ENCODE measurements at regions not wholly inside any gene's neighbourhood (a gene's known extent, or its start where the extent isn't known, plus 50 kb on each side); places are given as distances from the start of the nearest gene placed in this dataset.

DNA sequence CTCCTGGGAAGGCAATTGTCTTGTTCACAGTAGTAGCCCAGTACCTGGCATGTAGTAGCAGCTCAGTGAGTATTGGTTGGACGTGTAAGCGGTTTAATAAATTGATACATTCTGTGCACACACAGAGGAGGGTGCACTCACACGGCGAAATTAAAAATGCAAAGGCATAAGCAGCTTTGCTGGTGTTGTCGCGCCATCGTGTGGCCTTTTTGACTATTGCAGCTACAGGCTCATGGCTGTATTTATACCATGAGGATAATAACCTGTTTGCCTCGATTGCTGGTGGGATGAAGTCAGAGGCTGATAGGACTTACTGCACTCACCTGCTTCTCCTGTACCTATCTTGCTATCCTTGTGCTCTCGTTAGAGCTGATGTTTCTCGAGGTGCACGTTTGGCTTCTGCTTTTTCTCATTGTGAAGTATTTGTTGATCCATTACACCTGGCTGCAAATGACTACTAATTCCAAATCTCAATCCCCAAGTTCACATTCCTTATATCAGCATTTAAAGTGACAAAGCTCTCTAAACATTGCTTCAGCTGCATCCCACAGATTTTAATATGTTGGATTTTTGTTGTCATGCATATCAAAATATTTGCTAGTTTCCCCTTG, 61.5 kb downstream of the TBXT start:
- H3K36me3 ChIP-seq = no peaks in the 10 kb centered on the region
- DNase-seq = peak; percentile 50
- no peaks in the 10 kb centered on the region for H3K27me3 ChIP-seq
- H3K4me3 ChIP-seq = no peak overlapping the region
- peaks cover 1% of the 10 kb centered on the region for H3K9me3 ChIP-seq

DNA sequence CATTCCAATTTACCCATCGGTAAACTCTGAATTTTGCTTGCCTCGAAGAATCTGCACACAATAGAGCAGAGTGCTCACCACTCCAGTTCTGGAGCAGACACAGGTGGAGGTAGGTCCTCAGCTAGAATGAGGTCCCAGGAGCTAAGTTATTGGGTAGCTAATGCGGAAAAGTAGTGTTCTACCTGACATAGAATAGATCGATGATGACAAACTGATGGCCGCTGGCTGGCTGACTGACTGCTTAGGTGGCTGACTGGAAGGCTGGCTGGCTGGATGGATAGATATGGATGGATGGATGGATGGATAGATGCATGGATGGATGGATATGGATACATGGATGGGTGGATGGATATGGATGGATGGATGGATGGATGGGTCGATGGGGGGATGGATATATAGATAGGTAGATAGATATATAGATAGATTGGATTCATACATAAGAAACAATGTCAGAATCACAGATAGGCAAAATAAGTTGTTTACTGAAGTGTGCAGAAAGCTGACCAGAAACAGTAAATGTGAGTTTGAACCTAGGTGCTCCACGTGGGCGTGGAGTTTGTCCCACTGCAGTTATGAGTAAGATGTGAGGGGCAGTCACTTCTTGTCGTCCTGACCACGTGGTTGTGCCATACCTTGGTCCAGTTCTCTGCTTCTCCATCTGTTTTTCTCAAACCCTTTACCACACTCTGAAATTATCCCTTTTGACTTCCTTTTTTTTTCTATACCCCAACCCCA, 62.1 kb downstream of the TBXT start:
- Histone ChIP-seq H3K36me3 (no peaks in the 10 kb centered on the region), H3K27me3 (no peaks in the 10 kb centered on the region), H3K9me3 (peaks cover 1% of the 10 kb centered on the region), H3K4me3 (no peak overlapping the region)
- no peak for DNase-seq

DNA sequence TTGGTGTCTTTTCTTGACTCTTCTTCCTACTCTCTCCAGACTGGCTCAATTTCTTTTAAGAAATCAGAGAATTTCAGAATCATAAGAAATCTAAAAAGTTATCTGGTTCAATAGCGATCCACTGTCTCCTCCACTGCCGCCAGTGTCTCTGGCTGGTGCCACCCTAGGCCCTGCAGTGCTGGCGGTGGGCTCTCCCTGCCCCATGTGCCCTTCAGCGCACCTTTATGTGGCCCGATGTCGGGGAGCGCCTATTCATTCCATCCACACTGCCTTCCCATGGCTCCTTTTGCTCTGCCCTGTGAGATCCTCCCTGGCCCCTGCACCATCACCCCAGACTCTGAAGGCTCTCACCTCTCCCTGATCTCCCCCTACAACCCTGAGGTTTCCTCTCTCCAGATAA, 62.8 kb downstream of the TBXT start:
- H3K27me3 ChIP-seq = no peaks in the 10 kb centered on the region
- peaks cover 1% of the 10 kb centered on the region for H3K9me3 ChIP-seq
- DNase-seq = no peak
- H3K4me3 ChIP-seq = no peak overlapping the region
- H3K36me3 ChIP-seq = no peaks in the 10 kb centered on the region

DNA sequence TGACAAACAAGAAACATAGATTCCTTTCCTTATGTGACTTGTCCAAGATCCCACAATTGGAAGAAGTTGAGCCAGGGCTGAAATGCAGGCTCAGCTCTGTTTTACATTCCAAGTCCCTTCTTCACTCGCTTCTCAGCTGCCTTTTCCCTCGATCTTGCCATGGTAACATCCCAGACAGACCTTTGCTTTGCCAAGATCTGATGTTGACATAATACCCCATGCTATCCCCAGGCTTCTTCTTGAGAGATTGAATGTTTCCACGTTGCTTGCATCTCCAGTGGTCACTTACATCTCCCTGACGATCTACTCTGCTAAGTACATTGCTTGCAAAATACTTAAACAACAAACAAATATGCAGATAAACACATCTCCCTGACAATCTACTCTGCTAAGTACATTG, 63.5 kb downstream of the TBXT start:
- no peak overlapping the region for H3K4me3 ChIP-seq
- DNase-seq = no peak
- H3K36me3 ChIP-seq = no peaks in the 10 kb centered on the region
- peaks cover 1% of the 10 kb centered on the region for H3K9me3 ChIP-seq
- H3K27me3 ChIP-seq = no peaks in the 10 kb centered on the region

DNA sequence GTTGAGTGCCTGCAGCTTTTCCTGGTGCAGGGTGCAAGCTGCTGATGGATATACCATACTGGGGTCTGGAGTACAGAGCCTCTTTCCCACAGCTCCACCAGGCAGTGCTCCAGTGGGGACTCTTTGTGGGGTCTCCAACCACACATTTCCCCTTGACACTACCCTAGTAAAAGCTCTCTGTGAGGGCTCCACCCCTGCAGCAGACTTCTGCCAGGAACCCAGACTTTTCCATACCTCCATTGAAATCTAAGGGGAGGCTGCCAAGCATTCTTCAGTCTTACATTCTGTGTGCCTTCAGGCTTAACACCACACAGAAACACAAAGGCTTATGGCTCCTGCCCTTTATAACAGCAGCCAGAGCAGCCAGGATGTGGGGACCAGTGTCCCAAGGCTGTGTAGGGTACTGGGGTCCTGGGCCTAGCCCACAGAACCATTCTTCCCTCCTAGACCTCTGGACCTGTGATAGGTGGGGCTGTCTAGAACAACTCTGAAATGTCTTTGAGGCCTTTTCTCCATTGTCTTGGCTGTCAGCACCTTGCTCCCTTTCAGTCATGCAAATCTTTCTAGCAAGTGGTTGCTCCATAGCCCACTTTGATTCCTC, 65.7 kb downstream of the TBXT start:
- DNase-seq = no peak
- no peak overlapping the region for H3K4me3 ChIP-seq
- peaks cover 1% of the 10 kb centered on the region; the same call in 1 of the 2 replicates for H3K9me3 ChIP-seq

DNA sequence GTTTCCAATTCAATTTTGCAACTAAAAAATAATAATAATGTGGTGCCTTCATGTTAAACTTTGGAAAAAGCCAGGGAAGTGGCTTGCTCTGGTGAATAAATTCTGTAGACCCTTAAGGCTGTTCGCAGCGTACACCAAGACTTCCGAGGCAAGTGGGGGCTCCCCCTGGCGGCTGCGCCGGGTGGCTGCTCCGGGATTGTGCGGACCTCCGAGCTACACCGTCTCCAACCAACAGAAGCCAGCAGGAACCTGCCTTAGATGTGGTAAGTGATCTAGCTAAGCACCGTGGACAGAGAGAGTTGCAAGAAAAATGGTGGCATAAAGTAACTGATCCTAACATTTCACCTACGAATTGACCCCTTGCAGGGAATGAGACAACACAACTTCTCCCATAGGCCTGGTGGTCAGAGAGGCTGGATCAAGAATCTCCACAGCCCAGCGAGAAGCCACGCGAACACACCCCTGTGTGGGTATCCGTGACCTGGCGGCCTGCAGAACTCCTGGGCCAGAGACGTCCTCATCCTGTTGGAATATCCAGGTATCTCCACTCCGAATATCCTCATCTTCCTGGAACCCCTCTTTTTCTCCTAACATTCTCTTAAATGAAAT, 69.6 kb downstream of the TBXT start:
- peak overlapping the region; percentile 42 for H3K4me3 ChIP-seq
- no peaks in the 10 kb centered on the region for H3K36me3 ChIP-seq
- no peaks in the 10 kb centered on the region for H3K27me3 ChIP-seq
- peak; percentile 68 for DNase-seq
- H3K9me3 ChIP-seq = peaks cover 1% of the 10 kb centered on the region; the same call in 1 of the 2 replicates

More for the DNA sequence above, 65.7 kb downstream of the TBXT start:
- no peaks in the 10 kb centered on the region for H3K27me3 ChIP-seq
- no peaks in the 10 kb centered on the region for H3K36me3 ChIP-seq

DNA sequence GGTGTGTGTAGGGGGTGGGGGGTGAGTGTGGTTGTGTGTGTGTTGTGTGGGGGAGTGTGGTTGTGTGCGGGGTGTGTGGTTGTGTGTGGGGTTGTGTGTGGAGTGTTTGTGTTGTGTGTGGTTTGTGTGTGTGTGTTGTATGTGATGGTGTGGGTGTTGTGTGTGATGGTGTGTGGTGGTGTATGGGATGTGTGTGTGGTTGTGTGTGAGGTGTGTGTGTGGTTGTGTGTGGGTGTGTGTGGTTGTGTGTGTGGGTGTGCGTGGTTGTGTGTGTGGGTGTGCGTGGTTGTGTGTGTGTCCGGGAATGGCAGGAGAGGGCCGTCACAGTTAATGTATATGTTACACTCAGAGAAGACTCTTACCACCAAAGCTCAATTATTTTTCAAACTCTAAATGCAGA, 79.8 kb downstream of the TBXT start:
- H3K9me3 ChIP-seq = no peaks in the 10 kb centered on the region
- H3K4me3 ChIP-seq = no peak overlapping the region
- no peaks in the 10 kb centered on the region for H3K27me3 ChIP-seq
- no peak for DNase-seq
- no peaks in the 10 kb centered on the region for H3K36me3 ChIP-seq

DNA sequence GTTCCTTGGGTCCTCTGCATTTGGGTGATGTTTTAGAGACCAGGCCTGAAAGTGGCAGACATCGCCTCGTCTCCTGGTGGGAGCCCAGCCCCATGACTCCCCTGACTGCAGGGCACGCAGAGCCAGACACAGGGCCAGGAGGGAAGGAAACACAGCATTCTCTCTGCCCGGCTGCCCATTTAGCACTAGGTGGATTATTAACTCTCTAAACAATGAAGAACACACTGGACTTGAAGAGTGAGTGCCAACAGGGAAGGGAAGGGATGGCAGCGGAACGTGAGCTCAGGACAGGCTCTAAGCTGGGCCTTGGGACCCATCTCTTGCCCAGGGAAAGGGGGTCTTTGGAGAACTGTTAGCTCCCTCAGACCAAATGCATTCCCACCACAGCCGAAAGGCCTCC, 80.4 kb downstream of the TBXT start:
- DNase-seq = no peak
- H3K9me3 ChIP-seq = no peaks in the 10 kb centered on the region
- H3K27me3 ChIP-seq = no peaks in the 10 kb centered on the region
- H3K36me3 ChIP-seq = no peaks in the 10 kb centered on the region
- no peak overlapping the region for H3K4me3 ChIP-seq

DNA sequence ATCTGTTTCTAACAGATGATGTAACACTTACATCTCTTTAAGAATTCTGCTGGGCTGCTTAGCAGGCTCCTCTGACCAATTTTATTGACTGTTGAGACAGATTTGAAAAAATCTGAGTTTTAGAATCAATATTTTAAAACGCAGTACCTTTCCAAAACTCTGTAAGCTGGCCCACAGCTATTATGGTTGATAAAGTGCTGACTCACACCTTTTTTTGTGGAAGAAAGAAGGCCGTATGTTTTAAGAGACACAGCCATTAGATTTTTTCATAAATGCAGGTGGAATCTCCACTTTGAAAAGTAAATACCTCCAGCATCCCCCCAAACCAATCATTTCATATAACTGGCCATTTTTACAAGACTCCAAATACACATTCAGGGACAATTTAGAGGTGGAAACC, 82.2 kb downstream of the TBXT start:
- Histone ChIP-seq H3K27me3 (no peaks in the 10 kb centered on the region), H3K9me3 (no peaks in the 10 kb centered on the region), H3K4me3 (no peak overlapping the region), H3K36me3 (no peaks in the 10 kb centered on the region)
- DNase-seq = no peak

DNA sequence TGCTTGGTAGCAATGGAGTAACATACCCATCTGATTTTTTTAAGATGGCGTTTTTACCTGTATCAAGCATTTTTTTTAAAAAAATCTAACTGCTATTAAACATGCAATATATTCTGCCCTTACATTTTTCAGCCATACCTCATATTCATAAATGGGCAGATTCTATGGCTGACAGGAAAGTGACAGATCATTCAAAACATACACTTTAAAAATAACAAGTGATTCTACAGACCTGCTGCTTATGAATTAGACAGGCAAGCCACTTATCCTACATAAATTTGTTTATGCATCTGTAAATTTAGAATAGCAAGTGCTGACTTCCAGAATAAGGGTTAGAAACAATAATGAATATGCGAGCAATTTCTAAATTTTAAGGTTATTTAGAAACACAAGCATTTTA, 82.7 kb downstream of the TBXT start:
- H3K27me3 ChIP-seq = no peaks in the 10 kb centered on the region
- H3K9me3 ChIP-seq = no peaks in the 10 kb centered on the region
- H3K4me3 ChIP-seq = no peak overlapping the region
- DNase-seq = no peak
- H3K36me3 ChIP-seq = no peaks in the 10 kb centered on the region

DNA sequence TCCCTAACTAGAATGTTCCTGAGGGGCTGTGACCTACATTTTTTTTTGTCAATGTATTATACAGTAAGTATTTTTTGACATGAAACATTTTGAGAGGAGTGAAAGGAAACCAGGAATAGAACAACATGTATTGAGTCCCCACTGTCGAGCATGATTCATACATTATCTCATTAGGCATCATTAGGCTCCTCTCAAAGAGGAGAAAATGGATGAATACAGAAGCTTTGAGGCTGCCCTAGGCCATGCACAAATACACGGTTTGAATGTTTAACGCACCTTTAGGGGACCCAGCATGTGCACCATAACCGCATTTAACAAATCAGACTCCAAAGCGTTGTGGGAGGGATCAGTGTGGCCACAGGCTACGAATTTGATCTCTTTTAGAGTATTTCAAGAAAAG, 87.8 kb downstream of the TBXT start:
- no peak for DNase-seq
- Histone ChIP-seq H3K4me3 (no peak overlapping the region), H3K27me3 (no peaks in the 10 kb centered on the region), H3K9me3 (no peaks in the 10 kb centered on the region), H3K36me3 (no peaks in the 10 kb centered on the region)

DNA sequence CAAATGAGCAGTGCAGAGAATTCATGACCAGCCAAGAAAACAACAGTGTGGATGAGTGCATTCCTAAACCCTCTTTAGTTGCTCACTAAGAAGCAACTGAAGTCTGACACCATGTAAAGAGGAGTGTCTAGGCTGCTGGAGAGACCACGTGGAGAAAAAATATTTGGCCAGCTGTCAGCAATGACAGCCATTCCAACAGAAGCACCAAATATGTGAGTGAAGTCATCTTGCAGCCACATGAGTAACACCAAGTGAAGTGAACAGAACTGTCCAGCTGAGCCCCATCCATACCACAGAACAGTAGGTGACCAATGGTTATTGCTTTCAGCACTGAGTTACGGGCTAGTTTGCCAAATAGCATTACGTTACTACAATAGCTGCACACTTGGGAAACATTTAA, 89.4 kb downstream of the TBXT start:
- Histone ChIP-seq H3K36me3 (no peaks in the 10 kb centered on the region), H3K4me3 (no peak overlapping the region), H3K27me3 (no peaks in the 10 kb centered on the region), H3K9me3 (no peaks in the 10 kb centered on the region)
- peak; percentile 94 for DNase-seq

DNA sequence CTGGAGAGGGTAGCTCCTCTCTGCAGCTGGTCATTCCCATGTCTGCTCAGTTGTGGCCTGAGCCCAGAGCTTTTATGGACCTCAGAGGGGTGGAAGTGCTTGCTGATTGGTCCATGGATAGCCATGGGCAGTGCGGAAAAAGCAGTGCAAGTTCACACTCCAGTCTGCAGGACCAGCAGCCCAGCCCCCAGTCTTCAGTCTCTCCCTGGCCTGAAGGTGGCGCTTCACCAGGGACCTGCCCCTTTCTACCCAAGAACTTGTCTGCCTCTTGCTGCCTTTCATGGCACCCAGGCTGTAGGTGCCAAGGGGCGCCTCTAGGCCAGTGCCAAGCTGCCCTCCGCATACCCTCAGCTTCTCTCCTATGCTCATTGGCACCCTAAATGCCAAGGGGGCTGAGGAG, 91.0 kb downstream of the TBXT start:
- no peak for DNase-seq
- Histone ChIP-seq H3K36me3 (no peaks in the 10 kb centered on the region), H3K27me3 (no peaks in the 10 kb centered on the region), H3K4me3 (no peak overlapping the region), H3K9me3 (no peaks in the 10 kb centered on the region)

DNA sequence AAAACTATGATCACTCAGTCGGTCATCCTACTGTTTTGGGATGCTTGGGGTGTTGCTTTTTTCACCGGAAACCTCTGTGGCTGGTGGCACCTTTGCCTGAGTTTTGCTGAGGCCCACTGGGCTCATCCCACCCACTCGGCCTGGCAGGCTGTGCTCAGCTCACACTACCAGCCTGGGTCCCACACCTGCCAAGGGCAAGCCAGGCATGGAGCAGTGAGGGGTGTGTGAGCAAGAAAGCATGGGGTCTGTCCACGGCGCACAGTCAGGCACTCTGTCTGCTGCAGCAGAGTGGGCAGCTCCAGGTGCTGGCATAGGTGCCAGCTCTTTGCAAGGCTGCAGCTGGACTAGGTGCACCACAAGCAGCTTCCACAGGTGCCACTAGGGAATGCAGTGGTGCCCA, 91.7 kb downstream of the TBXT start:
- H3K9me3 ChIP-seq = no peaks in the 10 kb centered on the region
- no peaks in the 10 kb centered on the region for H3K36me3 ChIP-seq
- no peak for DNase-seq
- no peak overlapping the region for H3K4me3 ChIP-seq
- no peaks in the 10 kb centered on the region for H3K27me3 ChIP-seq

DNA sequence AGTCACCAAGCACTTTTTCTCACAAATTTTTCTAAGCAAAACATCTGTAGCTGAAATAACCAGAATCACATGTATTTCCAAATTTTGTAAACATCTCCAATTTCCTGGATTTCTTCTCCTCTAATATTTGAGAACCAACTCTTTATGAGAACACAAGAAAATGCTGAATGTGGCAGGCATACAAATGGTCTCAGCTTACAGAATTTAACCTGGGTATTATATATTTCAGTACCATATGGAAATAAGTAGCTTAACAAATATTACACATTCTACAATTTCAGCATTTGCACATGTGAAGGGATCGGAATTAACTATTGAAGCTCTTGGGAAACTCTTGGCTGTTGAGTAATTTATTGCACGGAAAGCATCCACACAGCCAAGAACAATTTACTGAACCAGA, 92.5 kb downstream of the TBXT start:
- no peaks in the 10 kb centered on the region for H3K9me3 ChIP-seq
- DNase-seq = no peak
- H3K4me3 ChIP-seq = no peak overlapping the region
- no peaks in the 10 kb centered on the region for H3K27me3 ChIP-seq
- no peaks in the 10 kb centered on the region for H3K36me3 ChIP-seq

DNA sequence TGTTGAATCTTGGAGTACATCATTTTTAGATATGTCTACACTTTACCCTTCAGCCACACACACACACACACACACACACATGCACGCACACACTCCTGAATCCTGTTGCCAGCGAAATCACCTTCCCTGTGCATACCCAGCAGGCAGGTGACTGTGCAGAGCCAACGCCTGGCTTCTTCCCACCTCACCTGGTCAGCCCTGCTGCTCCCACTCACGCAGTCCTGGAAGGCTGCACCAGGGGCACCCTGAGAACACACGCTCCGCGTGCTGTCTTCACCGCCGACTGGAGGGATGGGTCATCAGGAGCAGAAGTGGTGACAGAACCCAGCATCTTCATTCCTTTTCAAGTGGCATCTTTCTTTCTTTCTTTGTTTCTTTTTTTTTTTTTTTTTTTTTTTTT, 94.6 kb downstream of the TBXT start:
- no peaks in the 10 kb centered on the region for H3K27me3 ChIP-seq
- no peak for DNase-seq
- no peaks in the 10 kb centered on the region for H3K9me3 ChIP-seq
- H3K4me3 ChIP-seq = no peak overlapping the region
- H3K36me3 ChIP-seq = no peaks in the 10 kb centered on the region

DNA sequence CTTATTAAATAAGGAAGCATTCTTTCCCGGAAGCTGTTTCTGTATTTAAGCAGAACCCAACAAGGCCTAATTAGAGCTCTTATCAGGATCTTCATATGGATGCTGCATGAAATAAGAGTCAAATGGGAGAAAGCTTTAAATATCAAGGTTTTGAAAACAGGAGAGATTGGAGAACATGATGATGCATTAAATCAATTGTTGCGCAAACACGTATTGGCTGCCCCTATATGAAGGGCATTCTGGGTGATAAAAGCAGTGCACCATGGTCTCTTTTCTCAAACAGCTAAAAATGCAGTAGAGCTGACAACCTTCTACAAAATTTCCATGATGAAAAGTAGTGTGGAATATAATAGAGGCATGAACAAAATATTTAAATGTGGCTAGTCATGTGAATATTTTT, 98.9 kb downstream of the TBXT start:
- DNase-seq = no peak
- H3K36me3 ChIP-seq = no peaks in the 10 kb centered on the region
- H3K27me3 ChIP-seq = no peaks in the 10 kb centered on the region
- no peak overlapping the region for H3K4me3 ChIP-seq
- no peaks in the 10 kb centered on the region; the same call in 1 of the 2 replicates for H3K9me3 ChIP-seq
